Esophagus squamous epithelium (tissue), 5 donors: ENCODE measurements at regions not wholly inside any gene's neighbourhood (a gene's known extent, or its start where the extent isn't known, plus 50 kb on each side); places are given as distances from the start of the nearest gene placed in this dataset.
"Not testable (repeated sequence)": the region's sequence is repeated elsewhere in the genome, so short reads cannot be mapped to it uniquely, and the experiment has no call there.

ENCODE experiments used
- DNase-seq: peaks from one replicate; lab custom pipeline; 2025; lab: John Stamatoyannopoulos, UW
- H3K27ac ChIP-seq, 4 donors: fragments of 200-600 bp; sonication (generic); one replicate each; pipeline ENCODE4 v1.5.1; 2016 to 2019; ENCODE audit warnings: mild to moderate bottlenecking in 1 of 4
- H3K27me3 ChIP-seq, 4 donors: fragments of 200-600 bp; sonication (generic); 1 replicate in 3 of 4; 2 replicates in 1 of 4; pipeline versions ENCODE4 v1.5.1 to v1.6.0; 2017 to 2021; ENCODE audit warnings: antibody characterized with exemption in 1 of 4
- H3K36me3 ChIP-seq, 3 donors: fragments of 200-600 bp; sonication (generic); one replicate each; pipeline ENCODE4 v1.5.1; 2016 to 2019
- H3K4me1 ChIP-seq, 3 donors: fragments of 200-600 bp; sonication (generic); one replicate each; pipeline ENCODE4 v1.5.1; 2017 to 2019
- H3K4me3 ChIP-seq, 4 donors: fragments of 200-600 bp; sonication (generic); 1 replicate in 3 of 4; 2 replicates in 1 of 4; pipeline ENCODE4 v1.5.1; 2016 to 2019; ENCODE audit warnings: mild to moderate bottlenecking in 2 of 4, moderate library complexity in 1 of 4
- H3K9me3 ChIP-seq, 3 donors: fragments of 200-600 bp; sonication (generic); one replicate each; pipeline ENCODE4 v1.5.1; 2016 to 2019
- POLR2A ChIP-seq, 4 donors: fragments of 450-650 bp; IDR thresholded peaks; one replicate each; pipeline ENCODE4 v1.6.1; 2017; ENCODE audit warnings: antibody characterized with exemption in 4 of 4, mild to moderate bottlenecking in 4 of 4, moderate library complexity in 3 of 4
- WGBS, 2 donors: methylation state at CpG; one replicate each; pipeline ENCODE4 v1.1.5; 2018; 5-methylcytosine and 5-hydroxymethylcytosine counted together
- intact Hi-C: fragments of 100-400 bp; cut with DNase I; formaldehyde crosslinking; loops from one replicate; pipeline ENCODE4 v1.15.0; 2022
- TF ChIP-seq, protein P1 (sequence below), 6 experiments: fragments of 450-650 bp in 4 of 6; fragments of 200-600 bp in 2 of 6; sonication (generic) in 2 of 6; IDR thresholded peaks; one replicate each; pipeline ENCODE4 v1.5.1; 2016 to 2019; ENCODE audit warnings: antibody characterized with exemption in 6 of 6, mild to moderate bottlenecking in 4 of 6, moderate library complexity in 4 of 6
- donor health status: DM: yes; HTN: yes; CAD: no.

- TF ChIP-seq, protein P1, sequence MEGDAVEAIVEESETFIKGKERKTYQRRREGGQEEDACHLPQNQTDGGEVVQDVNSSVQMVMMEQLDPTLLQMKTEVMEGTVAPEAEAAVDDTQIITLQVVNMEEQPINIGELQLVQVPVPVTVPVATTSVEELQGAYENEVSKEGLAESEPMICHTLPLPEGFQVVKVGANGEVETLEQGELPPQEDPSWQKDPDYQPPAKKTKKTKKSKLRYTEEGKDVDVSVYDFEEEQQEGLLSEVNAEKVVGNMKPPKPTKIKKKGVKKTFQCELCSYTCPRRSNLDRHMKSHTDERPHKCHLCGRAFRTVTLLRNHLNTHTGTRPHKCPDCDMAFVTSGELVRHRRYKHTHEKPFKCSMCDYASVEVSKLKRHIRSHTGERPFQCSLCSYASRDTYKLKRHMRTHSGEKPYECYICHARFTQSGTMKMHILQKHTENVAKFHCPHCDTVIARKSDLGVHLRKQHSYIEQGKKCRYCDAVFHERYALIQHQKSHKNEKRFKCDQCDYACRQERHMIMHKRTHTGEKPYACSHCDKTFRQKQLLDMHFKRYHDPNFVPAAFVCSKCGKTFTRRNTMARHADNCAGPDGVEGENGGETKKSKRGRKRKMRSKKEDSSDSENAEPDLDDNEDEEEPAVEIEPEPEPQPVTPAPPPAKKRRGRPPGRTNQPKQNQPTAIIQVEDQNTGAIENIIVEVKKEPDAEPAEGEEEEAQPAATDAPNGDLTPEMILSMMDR (IDR thresholded peaks at IDR 0.05) = no peak
- no peak for TF ChIP-seq POLR2A (IDR thresholded peaks at IDR 0.05)
- H3K36me3 ChIP-seq = no peaks in the 10 kb centered on the region
- no peaks in the 10 kb centered on the region for H3K9me3 ChIP-seq
- WGBS, 2 donors = 47 to 61% methylated on average over 8 of the region's 8 CpGs
- no peak for DNase-seq
- peaks cover 0 to 14% (median 0%) of the 10 kb centered on the region in 4 donors for H3K27me3 ChIP-seq
- intact Hi-C loops = no loop called here
- no peak overlapping the region for H3K27ac ChIP-seq
- peaks cover 0 to 4% (median 0%) of the 10 kb centered on the region in 3 donors for H3K4me1 ChIP-seq
- H3K4me3 ChIP-seq = no peak overlapping the region
Measured at GRCh38 chr4:15336410-15337167, 91.2 kb upstream of the C1QTNF7 start.

DNA sequence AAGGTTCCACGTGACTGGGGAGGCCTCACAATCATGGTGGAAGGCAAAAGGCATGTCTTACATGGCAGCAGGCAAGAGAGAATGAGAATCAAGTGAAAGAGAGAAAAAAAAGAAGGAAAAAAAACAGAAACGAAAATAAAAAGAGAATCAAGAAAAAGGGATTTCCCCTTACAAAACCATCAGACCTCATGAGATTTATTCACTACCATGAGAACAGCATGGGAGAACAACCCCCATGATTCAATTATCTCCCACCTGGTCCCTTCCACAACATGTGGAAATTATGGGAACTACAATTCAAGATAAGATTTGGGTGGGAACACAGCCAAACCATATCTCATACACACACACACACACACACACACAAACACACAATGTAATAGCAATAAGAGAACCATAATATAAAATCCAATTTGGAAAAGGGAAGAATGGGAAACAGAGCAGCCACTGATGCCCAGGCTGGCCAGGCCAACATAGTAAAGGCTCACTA is 90.6 kb upstream of the C1QTNF7 start:
- H3K9me3 ChIP-seq, DNase-seq, H3K4me1 ChIP-seq, H3K4me3 ChIP-seq, H3K27ac ChIP-seq, intact Hi-C loops, H3K36me3 ChIP-seq: not testable (repeated sequence)
- WGBS, 2 donors = 64 to 89% methylated on average over 2 of the region's 2 CpGs
- peaks cover 0 to 14% (median 0%) of the 10 kb centered on the region in 4 donors for H3K27me3 ChIP-seq

GRCh38 chr4:15339737-15340136 is 88.1 kb upstream of the C1QTNF7 start:
- Histone ChIP-seq H3K4me1 (peaks cover 0 to 4% (median 0%) of the 10 kb centered on the region in 3 donors), H3K4me3 (peak overlapping the region in 3 of 4 donors; percentile 27 to 51 (median 27)), H3K36me3 (no peaks in the 10 kb centered on the region), H3K27ac (peak overlapping the region in 2 of 4 donors; percentile 62 to 67), H3K9me3 (no peaks in the 10 kb centered on the region), H3K27me3 (peaks cover 0 to 14% (median 0%) of the 10 kb centered on the region in 4 donors)
- no peak for DNase-seq
- intact Hi-C loops = no loop called here
- WGBS, 2 donors = 54 to 56% methylated on average over 5 of the region's 5 CpGs
- TF ChIP-seq POLR2A (IDR thresholded peaks at IDR 0.05) = no peak
- TF ChIP-seq, protein P1 (IDR thresholded peaks at IDR 0.05) = no peak

DNA sequence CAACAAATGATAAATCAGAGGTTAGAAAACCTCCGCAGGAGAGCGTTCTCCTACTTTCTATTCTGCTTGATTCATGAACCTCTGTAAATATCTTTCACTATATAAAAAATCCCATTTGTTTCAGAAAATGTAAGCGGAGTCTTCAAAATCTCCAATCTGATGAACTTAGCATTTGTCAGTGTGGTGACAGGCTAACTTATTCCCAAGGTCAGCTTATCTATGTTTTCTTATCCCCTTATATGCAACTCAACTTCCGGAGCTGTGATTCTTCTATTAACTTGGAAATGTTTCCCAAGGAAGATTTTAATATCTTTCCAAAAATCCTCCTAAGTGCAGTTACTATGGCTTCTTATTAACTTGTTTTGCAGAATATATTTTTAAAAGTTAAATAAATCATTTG is 87.5 kb upstream of the C1QTNF7 start:
- H3K27ac ChIP-seq = peak overlapping the region in 2 of 4 donors; percentile 62 to 67
- peaks cover 0 to 4% (median 0%) of the 10 kb centered on the region in 3 donors for H3K4me1 ChIP-seq
- TF ChIP-seq, protein P1 (IDR thresholded peaks at IDR 0.05) = no peak
- TF ChIP-seq POLR2A (IDR thresholded peaks at IDR 0.05) = no peak
- H3K9me3 ChIP-seq = no peaks in the 10 kb centered on the region
- intact Hi-C loops = no loop called here
- WGBS, 2 donors = 60 to 62% methylated on average over 4 of the region's 4 CpGs
- H3K36me3 ChIP-seq = no peaks in the 10 kb centered on the region
- no peak for DNase-seq
- peaks cover 0 to 14% (median 0%) of the 10 kb centered on the region in 4 donors for H3K27me3 ChIP-seq
- peak overlapping the region in 3 of 4 donors; percentile 27 to 51 (median 27) for H3K4me3 ChIP-seq

DNA sequence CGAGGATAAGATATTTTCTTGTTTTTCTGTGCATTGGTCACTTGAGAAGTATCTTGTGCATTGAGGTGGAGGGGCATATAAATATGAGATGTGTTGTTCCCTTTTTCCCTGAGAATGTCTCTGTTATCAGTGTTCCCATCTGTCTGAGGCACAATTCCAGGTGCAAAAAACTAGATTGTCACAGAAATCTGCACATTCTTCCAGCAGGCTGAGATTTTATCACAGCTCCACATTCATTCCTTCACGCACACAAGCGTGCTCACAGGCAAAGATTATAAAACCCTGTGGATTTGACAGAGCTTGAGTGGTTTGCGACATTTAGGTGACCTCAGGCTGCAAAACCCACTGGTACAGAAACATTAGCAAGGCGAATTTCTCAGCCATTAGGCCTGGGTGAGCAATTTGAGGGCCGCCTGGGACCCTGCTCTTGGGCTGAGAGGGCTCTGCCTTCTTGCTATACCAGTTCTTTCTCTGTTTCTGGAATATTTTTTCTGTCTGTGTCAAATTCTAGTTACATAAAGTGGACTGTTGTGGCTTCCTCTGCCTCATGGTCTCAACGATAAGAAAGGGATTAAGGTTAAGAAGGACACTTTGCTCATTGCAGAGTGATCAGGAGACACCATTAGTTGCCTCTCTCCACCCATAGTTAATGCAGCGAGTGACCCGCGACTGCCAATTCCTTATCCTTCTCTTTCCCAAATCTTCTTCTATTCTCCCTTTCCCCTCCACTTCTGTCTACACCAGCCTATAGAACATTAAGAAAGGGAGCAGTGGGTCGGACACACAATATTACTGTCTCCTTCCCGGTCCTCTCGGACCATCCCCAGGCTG is 86.7 kb upstream of the C1QTNF7 start:
- WGBS, 2 donors = 69 to 78% methylated on average over 13 of the region's 13 CpGs
- Histone ChIP-seq H3K4me3 (peak overlapping the region in 3 of 4 donors; percentile 27 to 51 (median 27)), H3K36me3 (no peaks in the 10 kb centered on the region), H3K9me3 (no peaks in the 10 kb centered on the region), H3K4me1 (peaks cover 0 to 4% (median 0%) of the 10 kb centered on the region in 3 donors), H3K27ac (peak overlapping the region; percentile 14 to 62 (median 52)), H3K27me3 (peaks cover 0 to 14% (median 0%) of the 10 kb centered on the region in 4 donors)
- DNase-seq = no peak
- intact Hi-C loops = no loop called here
- no peak for TF ChIP-seq POLR2A (IDR thresholded peaks at IDR 0.05)
- TF ChIP-seq, protein P1 (IDR thresholded peaks at IDR 0.05) = no peak
